ENCODE measurements at regions not wholly inside any gene's neighbourhood (a gene's known extent, or its start where the extent isn't known, plus 50 kb on each side); places are given as distances from the start of the nearest gene placed in this dataset.
A peak's percentile ranks its signal among the peaks of the same experiment; 100 is the strongest.
"Not testable (repeated sequence)": the region's sequence is repeated elsewhere in the genome, so short reads cannot be mapped to it uniquely, and the experiment has no call there.

DNA sequence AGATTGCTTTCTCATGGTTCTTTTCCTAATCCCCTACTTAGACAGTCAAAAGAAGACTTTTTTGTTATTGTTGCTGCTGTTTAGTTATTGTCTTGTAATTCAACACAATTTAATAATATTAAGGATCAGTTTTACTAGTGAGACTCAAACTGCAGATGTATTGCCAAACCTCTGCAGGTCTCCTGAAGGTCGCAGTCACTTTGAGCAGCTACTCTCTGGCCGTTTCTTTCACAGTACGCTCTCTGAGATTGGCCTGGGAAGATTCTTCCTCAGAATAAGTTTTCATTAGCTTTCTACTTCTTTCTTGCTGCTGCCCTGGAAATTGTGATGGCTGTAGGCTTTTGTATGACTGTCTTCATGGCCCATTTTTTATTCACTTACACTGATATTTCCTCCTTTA is 930.8 kb downstream of the QKI start:
- Histone ChIP-seq H3K36me3 (no peaks in the 10 kb centered on the region), H3K4me1 (peaks cover 16% of the 10 kb centered on the region), H3K9me3 (replicated peaks) (no peaks in the 10 kb centered on the region), H3K27ac (replicated peaks) (peak overlapping the region; percentile 39), H3K27me3 (ENCODE audit: low read depth) (no peaks in the 10 kb centered on the region), H3K4me3 (no peak overlapping the region)
- TF ChIP-seq, protein P1, sequence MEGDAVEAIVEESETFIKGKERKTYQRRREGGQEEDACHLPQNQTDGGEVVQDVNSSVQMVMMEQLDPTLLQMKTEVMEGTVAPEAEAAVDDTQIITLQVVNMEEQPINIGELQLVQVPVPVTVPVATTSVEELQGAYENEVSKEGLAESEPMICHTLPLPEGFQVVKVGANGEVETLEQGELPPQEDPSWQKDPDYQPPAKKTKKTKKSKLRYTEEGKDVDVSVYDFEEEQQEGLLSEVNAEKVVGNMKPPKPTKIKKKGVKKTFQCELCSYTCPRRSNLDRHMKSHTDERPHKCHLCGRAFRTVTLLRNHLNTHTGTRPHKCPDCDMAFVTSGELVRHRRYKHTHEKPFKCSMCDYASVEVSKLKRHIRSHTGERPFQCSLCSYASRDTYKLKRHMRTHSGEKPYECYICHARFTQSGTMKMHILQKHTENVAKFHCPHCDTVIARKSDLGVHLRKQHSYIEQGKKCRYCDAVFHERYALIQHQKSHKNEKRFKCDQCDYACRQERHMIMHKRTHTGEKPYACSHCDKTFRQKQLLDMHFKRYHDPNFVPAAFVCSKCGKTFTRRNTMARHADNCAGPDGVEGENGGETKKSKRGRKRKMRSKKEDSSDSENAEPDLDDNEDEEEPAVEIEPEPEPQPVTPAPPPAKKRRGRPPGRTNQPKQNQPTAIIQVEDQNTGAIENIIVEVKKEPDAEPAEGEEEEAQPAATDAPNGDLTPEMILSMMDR (IDR thresholded peaks at IDR 0.05; ENCODE audit: borderline replicate concordance), result no peak
- intact Hi-C loops (cut with micrococcal nuclease), result no loop called here
- no peak for DNase-seq

DNA sequence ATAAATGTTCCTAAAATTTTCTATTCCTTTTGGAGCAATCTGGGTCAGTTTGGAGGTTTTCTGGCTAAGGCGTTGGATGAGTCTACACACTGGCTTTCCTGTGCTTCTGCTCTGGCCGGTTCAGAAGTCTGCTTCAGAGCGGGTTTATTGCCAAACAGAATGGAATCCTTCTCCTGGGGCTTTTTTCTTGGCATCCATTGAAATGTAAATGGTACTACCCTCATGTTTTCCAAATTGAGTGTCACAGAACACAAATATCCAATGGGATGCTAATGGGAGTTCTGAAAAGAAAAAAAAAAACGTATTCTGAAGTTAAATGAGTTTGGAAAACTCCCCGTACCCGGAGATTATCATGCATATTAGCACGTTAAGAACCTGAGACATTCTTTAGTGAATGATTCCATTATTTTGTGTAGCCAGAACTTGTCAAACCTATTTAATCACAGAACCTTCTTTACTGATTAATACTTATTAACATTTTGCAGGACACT is 930.3 kb downstream of the QKI start:
- no peak for DNase-seq
- Histone ChIP-seq H3K4me3 (no peak overlapping the region), H3K4me1 (peaks cover 16% of the 10 kb centered on the region), H3K9me3 (replicated peaks) (no peaks in the 10 kb centered on the region), H3K36me3 (no peaks in the 10 kb centered on the region), H3K27ac (replicated peaks) (peak overlapping the region; percentile 39), H3K27me3 (ENCODE audit: low read depth) (no peaks in the 10 kb centered on the region)
- intact Hi-C loops (cut with micrococcal nuclease), result no loop called here
- TF ChIP-seq, protein P1 (IDR thresholded peaks at IDR 0.05; ENCODE audit: borderline replicate concordance), result no peak

DNA sequence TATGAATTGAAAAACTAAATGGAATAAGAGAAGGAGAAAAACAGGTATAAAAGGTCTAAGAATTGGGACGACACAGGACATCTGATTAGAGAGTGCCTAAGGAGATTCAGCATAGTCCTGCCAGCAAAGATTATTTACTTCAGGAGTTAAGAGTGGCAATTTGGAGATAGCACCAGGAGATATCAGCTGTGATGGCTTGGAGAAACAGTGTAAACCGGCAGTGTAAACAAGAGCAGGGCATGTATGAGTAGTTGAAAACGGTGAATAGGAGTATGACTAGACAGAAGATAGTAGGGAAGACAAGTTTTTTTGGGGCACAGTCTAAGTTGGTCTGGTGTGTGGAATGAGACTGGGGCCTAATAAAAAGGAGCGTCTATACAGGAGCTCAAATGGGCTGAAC is 924.9 kb downstream of the QKI start:
- H3K36me3 ChIP-seq; H3K27ac ChIP-seq (replicated peaks); H3K27me3 ChIP-seq (ENCODE audit: low read depth); intact Hi-C loops (cut with micrococcal nuclease); DNase-seq; H3K4me1 ChIP-seq; H3K4me3 ChIP-seq; H3K9me3 ChIP-seq (replicated peaks): not testable (repeated sequence)

DNA sequence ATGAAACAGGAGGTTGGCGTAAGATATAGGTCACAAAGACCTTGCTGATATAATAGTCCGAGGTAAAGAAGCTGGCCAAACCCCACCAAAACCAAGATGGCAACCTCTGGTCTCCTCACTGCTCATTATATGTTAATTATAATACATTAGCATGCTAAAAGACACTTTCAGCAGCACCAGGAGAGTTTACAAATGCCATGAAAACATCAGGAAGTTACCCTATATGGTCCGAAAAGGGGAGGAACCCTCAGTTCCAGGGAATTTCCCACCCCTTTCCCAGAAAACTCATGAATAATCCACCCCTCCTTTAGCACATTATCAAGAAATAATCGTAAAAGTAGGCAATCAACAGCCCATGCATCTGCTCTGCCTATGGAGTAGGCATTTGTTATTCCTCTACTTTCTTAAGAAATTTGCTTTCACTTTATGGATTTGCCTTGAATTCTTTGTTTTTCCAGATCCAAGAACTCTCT is 923.4 kb downstream of the QKI start:
- Histone ChIP-seq H3K9me3 (replicated peaks) (no peaks in the 10 kb centered on the region), H3K36me3 (no peaks in the 10 kb centered on the region), H3K27ac (replicated peaks) (no peak overlapping the region), H3K4me3 (no peak overlapping the region), H3K27me3 (ENCODE audit: low read depth) (no peaks in the 10 kb centered on the region), H3K4me1 (no peaks in the 10 kb centered on the region)
- intact Hi-C loops (cut with micrococcal nuclease), result no loop called here
- TF ChIP-seq, protein P1 (IDR thresholded peaks at IDR 0.05; ENCODE audit: borderline replicate concordance), result no peak
- DNase-seq, result no peak

DNA sequence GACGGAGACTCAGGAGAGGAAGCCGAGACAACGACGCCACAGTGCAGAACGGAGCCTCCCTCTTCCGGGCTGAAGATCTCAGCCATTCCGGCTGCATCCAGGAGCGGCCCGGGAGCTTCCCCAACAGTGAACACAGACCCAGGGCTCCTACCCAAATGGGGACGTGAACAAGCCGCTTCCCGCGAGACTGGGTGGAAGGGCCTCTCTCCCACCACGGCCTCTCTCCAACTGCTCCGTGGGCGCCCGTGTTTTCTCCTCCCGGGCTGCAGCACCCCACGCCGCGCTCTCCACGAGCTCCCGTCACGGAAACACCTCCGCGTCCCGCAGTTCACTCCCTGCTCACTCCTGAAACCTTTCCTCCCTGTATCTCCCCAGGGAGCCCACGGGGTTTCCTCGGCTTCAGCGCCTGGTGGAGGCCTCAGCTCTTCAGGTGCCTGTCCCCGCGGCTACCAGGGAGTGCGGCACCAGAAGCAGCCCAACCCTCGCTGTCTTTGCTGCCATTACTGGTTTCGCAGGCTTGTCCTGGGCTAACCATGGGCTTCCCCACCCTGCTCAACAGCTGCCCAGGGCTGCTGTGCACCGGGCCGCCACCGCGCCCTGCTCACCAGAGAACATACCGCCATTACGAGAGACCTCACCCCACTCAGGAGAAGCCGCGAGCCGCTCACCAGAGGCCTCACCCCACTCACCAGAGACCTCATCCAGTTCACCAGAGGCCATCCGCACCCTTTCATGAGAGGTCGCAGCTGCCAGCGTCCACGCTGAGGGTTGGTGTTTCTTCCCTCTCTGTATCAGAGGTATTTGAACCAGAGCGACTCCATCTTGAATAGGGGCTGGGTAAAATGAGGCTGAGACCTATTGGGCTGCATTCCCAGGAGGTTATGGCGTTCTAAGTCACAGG is 922.8 kb downstream of the QKI start:
- Histone ChIP-seq H3K27me3 (ENCODE audit: low read depth) (no peaks in the 10 kb centered on the region), H3K9me3 (replicated peaks) (no peaks in the 10 kb centered on the region), H3K36me3 (no peaks in the 10 kb centered on the region), H3K4me1 (no peaks in the 10 kb centered on the region), H3K4me3 (no peak overlapping the region), H3K27ac (replicated peaks) (no peak overlapping the region)
- no peak for DNase-seq
- TF ChIP-seq, protein P1 (IDR thresholded peaks at IDR 0.05; ENCODE audit: borderline replicate concordance), result no peak
- intact Hi-C loops (cut with micrococcal nuclease), result no loop called here

DNA sequence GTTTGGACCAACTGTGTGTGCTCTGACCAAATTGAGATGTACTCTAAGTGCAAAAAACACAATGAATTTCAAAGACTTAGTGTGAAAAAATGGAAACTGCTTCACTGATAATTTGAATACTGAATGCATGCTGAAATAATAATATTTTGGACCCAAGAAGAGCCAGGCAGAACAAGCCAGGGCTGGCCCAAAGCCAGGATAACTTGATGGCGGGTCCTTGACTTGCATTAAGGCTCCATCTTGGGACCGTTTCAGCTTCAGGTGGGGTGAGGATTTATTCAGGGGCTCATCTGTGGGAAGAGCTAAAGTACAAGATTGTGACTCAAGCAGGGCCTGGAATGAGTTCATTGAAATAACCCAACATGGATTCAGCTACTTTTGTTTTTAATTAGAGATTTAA is 921.9 kb downstream of the QKI start:
- DNase-seq, result no peak
- H3K27ac ChIP-seq (replicated peaks), result no peak overlapping the region
- no peak overlapping the region for H3K4me3 ChIP-seq
- no peaks in the 10 kb centered on the region for H3K27me3 ChIP-seq (ENCODE audit: low read depth)
- H3K4me1 ChIP-seq, result no peaks in the 10 kb centered on the region
- TF ChIP-seq, protein P1 (IDR thresholded peaks at IDR 0.05; ENCODE audit: borderline replicate concordance), result no peak
- intact Hi-C loops (cut with micrococcal nuclease), result no loop called here
- no peaks in the 10 kb centered on the region for H3K36me3 ChIP-seq
- no peaks in the 10 kb centered on the region for H3K9me3 ChIP-seq (replicated peaks)

All from left ventricle myocardium inferior (tissue), 1 donor.